ENCODE measurements at regions not wholly inside any gene's neighbourhood (a gene's known extent, or its start where the extent isn't known, plus 50 kb on each side); places are given as distances from the start of the nearest gene placed in this dataset.
"Not testable (repeated sequence)": the region's sequence is repeated elsewhere in the genome, so short reads cannot be mapped to it uniquely, and the experiment has no call there.

GRCh38 chr4:132488555-132488954, 660.5 kb upstream of the PCDH10 start:
- intact Hi-C loops (cut with DNase I) = no loop called here
- ATAC-seq = no peak
- DNase-seq (ENCODE audit: missing footprints) = no peak

DNA sequence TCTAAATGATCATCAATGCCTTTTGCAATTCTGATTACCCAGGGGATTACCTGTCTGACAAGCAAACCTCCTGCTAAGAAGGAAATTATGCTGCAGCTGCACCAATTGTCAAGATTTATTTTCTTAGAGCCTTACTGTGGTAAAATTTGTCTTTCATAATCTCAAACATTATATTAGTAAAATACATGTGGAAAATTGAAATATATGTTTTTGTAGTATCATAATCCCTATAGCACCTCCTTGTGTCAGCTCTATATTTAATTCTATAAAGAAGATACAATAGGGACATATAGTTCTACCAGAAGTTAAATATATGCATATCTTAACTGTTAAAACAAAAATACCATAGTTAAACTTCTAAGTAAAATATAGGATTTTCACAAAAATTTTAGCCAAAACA, 655.6 kb upstream of the PCDH10 start:
- DNase-seq (ENCODE audit: missing footprints) = no peak
- no peak for ATAC-seq
- intact Hi-C loops (cut with DNase I) = no loop called here

- DNase-seq (ENCODE audit: missing footprints) = peak; percentile 17
- intact Hi-C loops (cut with DNase I); ATAC-seq: not testable (repeated sequence)
Observed at GRCh38 chr4:132495267-132495812, 653.8 kb upstream of the PCDH10 start.

DNA sequence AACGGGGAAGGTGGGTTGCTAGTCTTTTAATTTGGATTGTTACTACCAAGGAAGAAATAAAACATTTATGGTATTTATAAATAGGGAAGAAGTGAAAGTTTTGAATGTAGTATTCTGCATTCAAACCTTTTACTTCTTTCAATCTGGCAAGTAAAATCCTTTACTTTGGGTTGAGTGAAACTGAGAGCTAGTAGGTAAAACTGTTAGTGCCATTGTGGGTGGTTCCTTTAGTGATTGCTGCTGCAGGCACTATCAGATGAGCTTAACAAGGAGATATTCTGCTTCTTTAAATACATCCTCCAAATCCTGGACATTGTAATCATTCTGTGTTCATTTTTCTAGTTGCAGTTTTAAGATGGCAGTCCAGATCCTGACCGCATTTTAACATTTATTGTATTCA, 650.9 kb upstream of the PCDH10 start:
- DNase-seq (ENCODE audit: missing footprints) (no peak), ATAC-seq (no peak)
- intact Hi-C loops (cut with DNase I) = no loop called here

- ATAC-seq (no peak), DNase-seq (ENCODE audit: missing footprints) (no peak)
- intact Hi-C loops (cut with DNase I) = no loop called here
Observed at GRCh38 chr4:132502096-132502552, 647.0 kb upstream of the PCDH10 start.

DNA sequence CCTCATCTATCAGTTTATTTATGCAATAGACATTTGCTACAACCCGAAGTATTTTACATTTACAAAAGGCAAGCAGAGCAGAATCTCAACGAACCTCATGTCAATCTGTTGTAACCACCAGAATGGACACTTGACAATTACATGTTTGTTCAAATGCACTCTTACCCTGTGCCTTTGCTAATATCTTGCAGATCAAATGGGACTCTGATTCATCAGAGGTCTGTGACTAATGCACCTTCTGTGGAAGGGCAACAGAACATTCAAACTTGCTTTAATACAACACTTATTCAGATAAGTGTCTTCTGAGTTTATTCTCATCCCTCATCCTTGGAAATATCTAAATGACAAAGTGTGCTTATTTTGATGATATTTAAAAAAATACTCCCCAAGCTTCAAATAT, 644.7 kb upstream of the PCDH10 start:
- DNase-seq (ENCODE audit: missing footprints) = no peak
- ATAC-seq = no peak
- intact Hi-C loops (cut with DNase I) = no loop called here

GRCh38 chr4:132506568-132506967, 642.5 kb upstream of the PCDH10 start:
- intact Hi-C loops (cut with DNase I) = no loop called here
- DNase-seq (ENCODE audit: missing footprints) (no peak), ATAC-seq (no peak)

DNA sequence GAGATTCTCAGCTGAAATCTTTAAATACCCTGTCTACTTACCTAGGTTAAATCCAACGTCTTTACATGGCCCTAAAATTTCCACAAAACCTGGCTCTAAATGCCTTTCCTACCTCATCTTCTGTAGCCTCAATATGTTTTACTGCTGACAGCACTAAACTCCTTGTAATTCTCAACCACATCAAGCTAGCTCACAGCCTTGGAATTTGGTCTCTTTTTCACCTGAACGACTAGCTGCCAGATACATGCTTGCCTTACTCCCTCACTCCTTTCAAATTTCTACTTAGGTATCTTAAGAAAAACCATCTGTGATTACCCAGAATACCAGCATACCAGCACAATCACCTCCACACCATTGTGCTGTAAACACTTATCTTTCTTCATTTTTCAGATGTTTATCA, 635.6 kb upstream of the PCDH10 start:
- intact Hi-C loops (cut with DNase I) = no loop called here
- DNase-seq (ENCODE audit: missing footprints) (no peak), ATAC-seq (no peak)

- no peak for ATAC-seq
- no peak for DNase-seq (ENCODE audit: missing footprints)
- intact Hi-C loops (cut with DNase I) = no loop called here
Observed at GRCh38 chr4:132526652-132527051, 622.4 kb upstream of the PCDH10 start.

- intact Hi-C loops (cut with DNase I) = no loop called here
- no peak for ATAC-seq
- no peak for DNase-seq (ENCODE audit: missing footprints)
Observed at GRCh38 chr4:132527817-132528216, 621.3 kb upstream of the PCDH10 start.

DNA sequence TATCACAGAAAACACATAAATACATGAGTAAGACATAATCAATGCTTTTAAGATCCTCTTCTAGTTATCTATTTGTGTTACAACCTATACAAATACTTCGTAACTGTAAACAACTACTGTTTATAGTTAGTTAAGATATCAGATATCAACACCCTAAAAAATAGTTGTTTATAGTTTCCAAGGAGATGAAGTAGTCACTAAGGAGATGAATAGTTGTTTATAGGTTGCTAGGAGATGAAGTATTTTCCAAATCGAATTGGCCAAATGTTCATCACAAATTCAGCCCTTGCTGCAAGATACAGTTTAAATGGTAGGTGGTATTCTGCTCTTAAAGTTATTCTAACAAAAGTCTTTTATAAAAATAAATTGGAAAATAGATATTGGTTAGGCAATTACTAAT, 618.2 kb upstream of the PCDH10 start:
- no peak for DNase-seq (ENCODE audit: missing footprints)
- ATAC-seq = no peak
- intact Hi-C loops (cut with DNase I) = no loop called here

DNA sequence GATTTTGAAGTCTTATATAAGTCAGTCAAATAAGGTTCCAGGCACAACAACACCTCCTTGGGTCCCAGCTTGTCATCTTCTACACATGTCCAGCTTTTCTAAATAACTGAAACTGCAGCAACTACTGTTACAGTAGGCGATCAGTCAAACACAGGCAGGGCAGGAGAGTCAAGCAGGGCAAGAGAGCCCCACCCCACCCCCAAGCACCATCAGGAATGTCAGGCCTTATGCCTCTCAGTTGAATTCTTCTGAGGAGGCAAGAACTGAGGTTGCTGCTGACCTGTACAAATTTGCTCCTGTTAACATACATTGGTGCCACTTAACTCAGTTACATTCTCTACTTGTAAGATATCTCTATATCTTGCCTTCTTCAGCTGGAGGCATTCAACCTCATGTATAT, 608.8 kb upstream of the PCDH10 start:
- intact Hi-C loops (cut with DNase I) = no loop called here
- DNase-seq (ENCODE audit: missing footprints) = no peak
- ATAC-seq = no peak

DNA sequence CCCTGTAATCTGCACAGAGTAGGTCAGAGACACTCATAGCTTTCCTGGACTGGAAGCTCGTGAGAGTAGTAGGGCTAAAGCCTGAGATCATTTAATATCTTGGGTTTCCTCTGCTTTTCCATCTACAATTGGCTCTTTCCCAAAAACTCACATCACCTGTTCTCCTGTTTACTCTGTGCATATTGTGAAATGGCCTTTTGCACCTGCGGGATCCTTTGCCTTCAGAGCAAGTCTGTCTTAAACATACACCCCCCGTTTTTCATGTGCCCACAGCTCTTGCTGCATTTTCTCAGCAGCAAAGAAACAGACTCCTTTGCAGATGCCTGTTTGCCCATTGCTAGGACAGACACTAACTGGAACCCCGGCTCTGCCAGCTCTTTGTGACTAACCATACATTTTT, 608.3 kb upstream of the PCDH10 start:
- intact Hi-C loops (cut with DNase I) = no loop called here
- DNase-seq (ENCODE audit: missing footprints) (no peak), ATAC-seq (no peak)

GRCh38 chr4:132542228-132542627, 606.9 kb upstream of the PCDH10 start:
- ATAC-seq (no peak), DNase-seq (ENCODE audit: missing footprints) (no peak)
- intact Hi-C loops (cut with DNase I) = no loop called here

GRCh38 chr4:132548463-132548862, 600.6 kb upstream of the PCDH10 start:
- DNase-seq (ENCODE audit: missing footprints) (no peak), ATAC-seq (no peak)
- intact Hi-C loops (cut with DNase I) = no loop called here

- ATAC-seq = no peak
- intact Hi-C loops (cut with DNase I) = no loop called here
Observed at GRCh38 chr4:132556316-132556715, 592.8 kb upstream of the PCDH10 start.

DNA sequence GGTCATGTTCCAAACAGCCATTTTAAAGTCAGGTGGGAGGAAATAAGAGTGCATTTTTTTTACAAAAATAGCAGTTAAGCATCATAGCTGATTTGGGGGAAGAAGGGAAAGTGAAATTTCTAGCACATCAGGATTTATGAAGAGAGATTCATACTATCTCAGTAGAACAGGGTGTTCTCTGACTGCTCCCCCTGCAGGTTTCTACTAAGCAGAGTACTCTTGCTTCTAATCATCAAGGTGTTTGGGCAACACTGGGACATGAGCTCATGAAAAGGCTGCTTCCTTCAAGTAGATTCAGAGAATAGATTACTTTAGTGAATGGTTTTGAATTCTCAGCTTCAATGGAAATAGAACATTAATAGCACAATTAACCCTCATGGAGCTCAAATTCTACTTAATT, 591.4 kb upstream of the PCDH10 start:
- intact Hi-C loops (cut with DNase I) = no loop called here
- DNase-seq (ENCODE audit: missing footprints) = no peak
- ATAC-seq = no peak

More at GRCh38 chr4:132556316-132556715, 592.8 kb upstream of the PCDH10 start:
- DNase-seq (ENCODE audit: missing footprints) = no peak

DNA sequence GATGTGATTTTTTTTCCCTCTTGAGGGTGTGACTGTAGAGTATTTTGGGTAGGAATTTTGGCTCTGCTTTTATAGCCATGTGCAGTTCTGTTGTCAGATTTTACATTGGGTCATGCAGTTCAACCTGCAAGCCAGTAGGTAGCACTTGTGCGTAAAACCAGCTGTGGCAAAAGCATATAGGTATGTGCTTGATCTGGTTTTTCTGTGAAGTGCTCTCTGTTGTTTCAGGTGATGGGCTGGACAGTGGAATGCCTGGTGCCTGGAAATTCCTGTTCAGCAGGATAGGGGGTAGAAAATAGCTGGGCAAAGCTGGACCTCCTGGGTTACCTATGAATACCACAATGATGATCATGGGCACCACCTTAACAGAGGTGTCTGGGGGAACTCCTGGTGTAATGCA, 584.2 kb upstream of the PCDH10 start:
- intact Hi-C loops (cut with DNase I) = no loop called here
- DNase-seq (ENCODE audit: missing footprints) = no peak
- no peak for ATAC-seq

- peak; percentile 26 for ATAC-seq
- intact Hi-C loops (cut with DNase I) = no loop called here
- no peak for DNase-seq (ENCODE audit: missing footprints)
Observed at GRCh38 chr4:132565542-132565941, 583.6 kb upstream of the PCDH10 start.

GRCh38 chr4:132572210-132572609, 576.9 kb upstream of the PCDH10 start:
- intact Hi-C loops (cut with DNase I) = no loop called here
- ATAC-seq = no peak

GRCh38 chr4:132587626-132588025, 561.5 kb upstream of the PCDH10 start:
- DNase-seq (ENCODE audit: missing footprints) = no peak
- intact Hi-C loops (cut with DNase I) = no loop called here
- ATAC-seq = no peak

More at GRCh38 chr4:132572210-132572609, 576.9 kb upstream of the PCDH10 start:
- DNase-seq (ENCODE audit: missing footprints) = no peak

Data from Right ventricle myocardium inferior (tissue), 1 donor.